Neural cell (in vitro differentiated cells): ENCODE measurements at regions not wholly inside any gene's neighbourhood (a gene's known extent, or its start where the extent isn't known, plus 50 kb on each side); places are given as distances from the start of the nearest gene placed in this dataset.

ENCODE experiments used
- CTCF ChIP-seq: fragments of 450-650 bp; IDR thresholded peaks from 2 replicates; pipeline ENCODE4 v1.5.1; 2014; ENCODE audit warnings: antibody characterized with exemption, mild to moderate bottlenecking, moderate library complexity; ENCODE audit not compliant: poor library complexity, severe bottlenecking
- EP300 ChIP-seq: fragments of 450-650 bp; conservative IDR thresholded peaks from 2 replicates; pipeline ENCODE4 v1.6.1; 2014; ENCODE audit warnings: antibody characterized with exemption, mild to moderate bottlenecking, moderate library complexity; ENCODE audit not compliant: poor library complexity, severe bottlenecking
- EZH2 ChIP-seq: fragments of 200-600, 300-800 bp; shearing (Covaris generic), sonication (generic); IDR thresholded peaks from 2 replicates; pipeline ENCODE4 v1.6.1; 2014; ENCODE audit warnings: antibody characterized with exemption, low read length, borderline replicate concordance, mild to moderate bottlenecking; ENCODE audit not compliant: insufficient read depth, poor library complexity, severe bottlenecking
- POLR2AphosphoS5 ChIP-seq: IDR thresholded peaks from 2 replicates; pipeline ENCODE4 v1.6.1; 2012
- REST ChIP-seq: IDR thresholded peaks from 2 replicates; pipeline ENCODE4 v1.6.1; 2012; ENCODE audit warnings: borderline replicate concordance
- SMC3 ChIP-seq: fragments of 450-650 bp; conservative IDR thresholded peaks from 2 replicates; pipeline ENCODE4 v1.6.1; 2014; ENCODE audit warnings: antibody characterized with exemption, mild to moderate bottlenecking, moderate library complexity; ENCODE audit not compliant: poor library complexity

DNA sequence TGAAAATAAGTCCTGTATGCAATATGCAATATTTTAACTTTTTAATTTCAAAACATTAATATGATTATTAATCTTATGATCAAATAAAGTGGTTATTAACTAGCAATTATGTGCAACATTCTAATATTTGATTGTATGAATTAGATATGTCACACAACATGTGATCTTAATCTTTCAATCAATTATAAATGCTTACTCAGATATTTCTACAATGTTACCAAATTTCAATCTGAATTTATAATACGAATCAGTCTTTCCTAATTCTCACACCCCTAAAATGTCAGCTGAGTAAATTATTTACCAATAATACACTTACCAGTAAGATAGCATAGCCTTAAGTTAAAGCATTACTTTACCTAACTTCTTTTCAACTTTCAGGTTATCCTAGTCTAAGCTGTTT lies 186.3 kb downstream of the CALCRL start:
- TF ChIP-seq SMC3 (no peak), CTCF (no peak), EP300 (no peak), POLR2AphosphoS5 (no peak), REST (no peak), EZH2 (no peak)
